HG03175 (cell line): ENCODE measurements at regions not wholly inside any gene's neighbourhood (a gene's known extent, or its start where the extent isn't known, plus 50 kb on each side); places are given as distances from the start of the nearest gene placed in this dataset.
"Not testable (repeated sequence)": the region's sequence is repeated elsewhere in the genome, so short reads cannot be mapped to it uniquely, and the experiment has no call there.

Source experiments
- ATAC-seq: cut with Tn5 transposase; IDR thresholded peaks from one replicate; pipeline ENCODE4 v1.9.1; 2021; ENCODE audit warnings: mild to moderate bottlenecking, moderate library complexity; ENCODE audit not compliant: unreplicated experiment

- ATAC-seq, result no peak
Measured at GRCh38 chr7:17083392-17084165, 201.8 kb upstream of the AGR3 start.

DNA sequence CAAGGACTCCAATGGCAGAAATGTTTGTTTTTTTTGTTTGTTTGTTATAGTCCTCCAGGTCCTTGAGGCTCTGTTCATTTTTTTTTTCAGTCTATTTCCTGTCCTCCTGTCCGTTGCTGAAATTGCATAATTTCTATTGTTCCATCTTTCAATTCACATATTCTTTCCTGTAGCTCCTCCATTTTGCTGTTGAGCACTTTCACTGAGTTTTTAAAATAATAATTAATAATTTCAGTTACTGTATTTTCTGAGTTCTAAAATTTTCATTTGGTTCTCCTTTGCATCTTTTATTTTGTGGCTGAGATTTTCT, 202.3 kb upstream of the AGR3 start:
- ATAC-seq, result no peak

DNA sequence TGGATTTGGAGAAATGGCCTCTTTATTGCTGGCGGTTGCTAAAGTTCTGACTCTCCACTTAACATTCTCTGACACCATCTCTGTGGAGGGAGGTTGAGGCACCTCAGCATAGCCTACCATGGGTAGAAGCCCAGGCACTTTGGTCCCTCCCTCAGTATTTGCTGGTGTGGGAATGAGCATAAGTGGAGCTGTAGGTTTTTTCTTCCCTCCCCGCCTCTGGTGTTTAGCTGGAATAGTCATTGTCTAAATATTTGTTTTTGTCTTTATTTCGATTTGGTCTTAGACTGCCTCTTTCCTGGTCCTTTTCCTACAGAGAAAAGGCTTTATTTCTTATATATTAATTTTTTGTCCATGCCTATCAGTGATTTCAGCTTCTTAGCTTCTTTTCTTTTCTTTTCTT, 203.4 kb upstream of the AGR3 start:
- no peak for ATAC-seq

GRCh38 chr7:17086403-17086802, 204.6 kb upstream of the AGR3 start:
- ATAC-seq, result no peak

DNA sequence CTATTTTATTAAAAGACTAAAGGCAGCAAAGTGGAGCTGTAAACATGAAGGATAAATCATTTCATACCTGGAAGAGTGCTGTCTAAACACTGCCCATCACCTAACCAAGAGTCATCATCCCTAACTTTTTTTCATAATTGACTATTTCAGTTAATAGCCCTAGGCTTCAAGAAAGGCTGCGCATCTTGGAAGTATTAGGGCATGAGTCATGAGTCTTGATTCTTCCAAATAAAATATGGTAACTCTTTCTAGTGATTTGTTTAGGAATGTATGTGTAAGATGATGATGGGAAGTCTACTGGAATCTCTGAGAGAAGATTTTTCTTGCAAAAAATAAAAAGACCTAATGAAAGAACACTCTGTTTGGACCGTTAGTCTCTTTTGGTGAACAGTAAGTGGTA, 207.7 kb upstream of the AHR start:
- no peak for ATAC-seq

GRCh38 chr7:17093461-17093860, 205.0 kb upstream of the AHR start:
- ATAC-seq, result no peak

DNA sequence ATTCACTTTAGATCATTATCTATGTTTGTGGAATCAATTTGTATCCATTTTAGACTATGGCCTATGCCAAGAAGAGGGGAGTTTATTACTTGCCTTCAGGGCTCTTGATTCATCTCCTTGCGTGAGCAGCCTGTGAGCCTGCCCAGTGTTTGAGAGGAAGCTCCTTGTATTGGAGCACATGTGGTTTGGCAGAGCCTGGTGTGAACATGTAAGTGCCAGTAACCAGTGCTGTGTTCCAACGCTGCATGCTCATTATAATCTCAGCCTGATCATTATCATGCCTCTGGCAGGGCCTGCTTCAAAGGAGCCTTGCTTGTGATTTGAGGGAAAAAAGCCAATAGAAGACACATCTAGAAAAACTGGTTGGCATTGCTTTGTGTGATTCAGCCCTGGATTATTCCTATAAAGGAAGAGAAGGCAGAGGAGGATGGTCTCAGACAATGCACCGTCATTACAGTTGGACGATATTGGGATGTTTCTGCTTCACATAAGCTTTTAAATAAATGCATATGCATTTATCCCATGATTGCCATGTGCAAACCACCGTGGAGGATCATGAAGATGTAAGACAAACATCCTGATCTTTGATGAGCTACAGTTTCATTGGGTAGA, 203.4 kb upstream of the AHR start:
- ATAC-seq, result no peak

DNA sequence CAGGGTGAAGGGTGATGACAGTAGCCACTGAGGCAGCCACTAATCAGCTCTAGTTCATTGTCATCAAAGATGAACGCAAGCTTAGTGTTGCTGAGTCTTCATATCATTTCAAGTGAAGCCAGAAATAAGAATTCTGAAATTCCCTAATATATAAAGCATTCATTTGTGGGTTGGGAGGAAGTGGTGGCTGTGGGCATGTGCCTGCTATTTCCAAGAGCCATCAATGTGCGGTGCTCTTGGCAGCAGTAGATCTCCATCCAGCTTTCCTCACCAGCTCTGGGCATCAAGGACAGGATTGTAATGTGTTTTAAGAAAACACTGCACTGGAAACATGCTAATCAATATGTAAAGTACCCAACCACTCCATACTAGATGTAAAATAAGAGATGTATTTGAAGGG, 202.5 kb upstream of the AHR start:
- ATAC-seq, result no peak

- no peak for ATAC-seq
Measured at GRCh38 chr7:17097668-17098297, 200.7 kb upstream of the AHR start.

DNA sequence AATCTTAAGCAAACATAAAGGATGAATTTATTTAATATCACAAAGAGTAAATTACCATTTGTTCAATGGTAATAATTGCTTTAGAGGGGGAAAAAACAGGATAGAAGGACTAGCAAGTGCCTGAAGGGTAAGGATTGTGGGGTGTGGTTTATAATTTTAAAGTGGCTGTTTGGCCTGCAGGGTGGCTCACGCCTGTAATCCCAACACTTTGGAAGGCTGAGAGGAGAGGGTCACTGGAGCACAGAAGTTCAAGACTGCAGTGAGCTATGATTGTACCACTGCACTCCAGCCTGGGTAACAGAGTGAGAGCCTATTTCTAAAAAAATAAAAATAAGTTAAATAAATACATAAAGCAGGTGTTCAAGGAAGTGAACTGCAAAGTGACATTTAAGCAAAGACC, 199.9 kb upstream of the AHR start:
- no peak for ATAC-seq

DNA sequence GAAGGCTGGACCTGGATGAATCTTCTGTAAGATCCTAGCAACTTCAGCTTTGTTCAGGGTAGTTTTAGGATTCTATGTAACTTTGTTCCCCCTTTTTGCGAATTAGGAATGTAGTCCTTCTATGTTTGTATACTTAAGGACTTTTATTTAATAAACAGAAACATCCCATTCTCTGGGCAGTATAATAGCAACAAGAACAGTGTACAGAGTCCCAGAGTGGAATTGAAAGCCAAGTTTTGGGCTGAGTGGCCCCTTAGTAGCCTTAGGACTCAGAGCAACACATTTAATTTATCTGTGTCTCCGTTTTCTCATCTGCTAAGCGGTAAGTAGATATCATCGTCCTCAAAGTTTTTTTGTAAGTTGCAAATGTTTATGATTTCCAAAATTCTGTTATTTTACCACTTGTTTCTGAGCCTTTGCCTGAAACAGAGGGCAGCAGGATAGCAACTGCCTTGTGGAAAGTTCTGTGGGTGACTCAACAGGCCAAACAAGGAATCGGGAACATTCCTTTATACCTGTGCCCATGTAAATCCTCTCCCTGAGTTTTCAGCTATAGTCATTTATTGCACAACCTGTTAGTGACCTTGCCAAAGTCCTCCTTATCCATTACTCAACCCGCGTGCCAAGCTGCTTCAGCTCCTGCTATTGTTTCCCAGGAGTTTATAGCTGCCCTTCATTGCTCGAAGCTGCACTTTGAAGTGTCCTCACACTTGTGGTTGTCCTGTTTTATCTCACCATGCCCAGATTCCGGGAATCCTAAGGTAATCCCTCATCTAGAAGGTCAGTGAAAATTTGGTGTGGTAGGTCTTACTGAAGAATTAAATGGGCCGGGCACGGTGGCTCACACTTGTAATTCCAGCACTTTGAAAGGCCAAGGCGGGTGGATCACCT, 199.1 kb upstream of the AHR start:
- ATAC-seq, result no peak

- ATAC-seq, result not testable (repeated sequence)
Measured at GRCh38 chr7:17099974-17100509, 198.4 kb upstream of the AHR start.

GRCh38 chr7:17101207-17101696, 197.2 kb upstream of the AHR start:
- no peak for ATAC-seq

GRCh38 chr7:17103170-17103569, 195.3 kb upstream of the AHR start:
- ATAC-seq, result no peak

GRCh38 chr7:17103984-17104383, 194.5 kb upstream of the AHR start:
- no peak for ATAC-seq

DNA sequence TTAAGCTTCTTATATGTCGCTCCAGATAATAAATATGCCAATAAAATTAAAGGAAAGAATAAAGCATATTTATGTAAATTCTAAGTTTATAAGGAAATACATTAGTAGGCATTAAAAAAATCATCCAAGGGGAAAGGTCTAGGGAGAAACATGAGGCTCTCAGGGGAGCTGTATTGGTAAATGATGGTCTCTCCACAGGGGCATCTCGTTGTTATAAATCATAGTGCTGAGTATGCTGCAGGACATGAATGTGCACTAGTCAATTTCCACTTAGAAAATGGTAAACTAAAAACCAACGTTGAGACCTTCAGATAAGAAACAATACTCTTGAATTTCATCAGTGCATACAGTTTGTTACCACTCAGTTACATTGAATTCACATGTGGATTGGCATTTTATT, 194.0 kb upstream of the AHR start:
- ATAC-seq, result no peak

GRCh38 chr7:17105701-17106100, 192.8 kb upstream of the AHR start:
- ATAC-seq, result no peak

- no peak for ATAC-seq
Measured at GRCh38 chr7:17108049-17108584, 190.3 kb upstream of the AHR start.

GRCh38 chr7:17109020-17109419, 189.4 kb upstream of the AHR start:
- no peak for ATAC-seq

DNA sequence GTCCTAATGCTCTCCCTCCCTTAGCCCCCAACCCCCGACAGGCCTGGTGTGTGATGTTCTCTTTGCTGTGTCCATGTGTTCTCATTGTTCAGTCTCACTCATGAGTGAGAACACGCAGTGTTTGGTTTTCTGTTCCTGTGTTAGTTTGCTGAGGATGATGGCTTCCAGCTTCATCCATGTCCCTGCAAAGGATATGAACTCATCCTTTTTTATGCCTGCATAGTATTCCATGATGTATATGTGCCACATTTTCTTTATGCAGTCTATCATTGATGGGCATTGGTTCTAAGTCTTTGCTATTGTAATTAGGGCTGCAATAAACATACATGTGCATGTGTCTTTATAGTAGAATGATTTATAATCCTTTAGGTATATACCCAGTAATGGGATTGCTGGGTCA, 184.7 kb upstream of the AHR start:
- ATAC-seq, result not testable (repeated sequence)

DNA sequence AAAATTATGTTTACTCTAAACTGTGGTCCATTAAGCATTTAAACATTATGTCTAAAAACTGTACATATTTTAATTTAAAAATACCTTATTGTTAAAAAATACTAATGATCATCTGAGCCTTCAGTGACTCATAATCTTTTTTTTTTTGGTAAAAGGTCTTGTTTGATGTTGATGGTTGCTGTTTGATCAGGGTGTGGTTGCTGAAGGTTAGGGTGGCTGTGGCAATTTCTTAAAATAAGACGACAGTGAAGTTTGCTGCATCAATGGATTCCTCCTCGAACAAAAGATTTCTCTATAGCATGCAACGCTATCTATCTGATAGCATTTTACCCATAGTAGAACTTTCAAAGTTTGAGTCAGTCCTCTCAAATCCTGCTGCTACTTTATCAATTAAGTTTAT, 180.0 kb upstream of the AHR start:
- no peak for ATAC-seq
